H1 (cell line): ENCODE measurements at regions not wholly inside any gene's neighbourhood (a gene's known extent, or its start where the extent isn't known, plus 50 kb on each side); places are given as distances from the start of the nearest gene placed in this dataset.

Experiments
- CTCF ChIA-PET: fragments of 300-600 bp; sonication (Branson Sonifier 250); formaldehyde crosslinking; loops from one replicate; lab custom pipeline; 2021; ENCODE audit not compliant: partially characterized antibody; lab: Charles Lee
- POLR2A ChIA-PET: fragments of 300-600 bp; sonication (Branson Sonifier 250); formaldehyde crosslinking; loops from one replicate; lab custom pipeline; 2021; ENCODE audit warnings: inconsistent platforms; ENCODE audit not compliant: partially characterized antibody; lab: Charles Lee
- DNase-seq, 2 experiments: peaks; one replicate each; pipeline versions ENCODE4 v3.0.0 to v3.0.0-alpha.2; 2010 to 2022; ENCODE audit warnings: low spot score in 2 of 2, low read depth in 1 of 2, mixed read lengths in 1 of 2
- FAIRE-seq: peaks from 2 replicates; lab custom pipeline; 2011; peaks lifted over from hg19 to GRCh38; lab: Jason Lieb, UNC
- H2AFZ ChIP-seq: 2 replicates; pipeline ENCODE4 v1.8.1; 2012; ENCODE audit warnings: low read length, inconsistent platforms
- H2AK5ac ChIP-seq: 2 replicates; pipeline ENCODE4 v1.6.1; 2013; ENCODE audit warnings: low read depth, low read length
- H2BK120ac ChIP-seq: replicated peaks from 2 replicates; pipeline ENCODE3; 2013; ENCODE audit warnings: low read depth, low read length, inconsistent platforms
- H2BK12ac ChIP-seq: 2 replicates; pipeline ENCODE4 v1.6.1; 2013; ENCODE audit warnings: low read depth, low read length
- H2BK15ac ChIP-seq: 2 replicates; pipeline ENCODE4 v1.6.1; 2013; ENCODE audit warnings: low read length
- H2BK20ac ChIP-seq: 2 replicates; pipeline ENCODE4 v1.6.1; 2013; ENCODE audit warnings: low read length
- H2BK5ac ChIP-seq: 2 replicates; pipeline ENCODE4 v1.6.1; 2013; ENCODE audit warnings: low read depth, low read length
- H3K14ac ChIP-seq: 2 replicates; pipeline ENCODE4 v1.6.1; 2013; ENCODE audit warnings: inconsistent platforms; ENCODE audit not compliant: insufficient read length
- H3K18ac ChIP-seq: 2 replicates; pipeline ENCODE4 v1.6.1; 2013; ENCODE audit warnings: low read length; ENCODE audit errors: extremely low read depth
- H3K23ac ChIP-seq: 2 replicates; pipeline ENCODE4 v1.6.1; 2013; ENCODE audit warnings: inconsistent platforms; ENCODE audit not compliant: insufficient read length
- H3K23me2 ChIP-seq: 2 replicates; pipeline ENCODE4 v1.6.1; 2013; ENCODE audit warnings: low read depth, low read length
- H3K27ac ChIP-seq: 2 replicates; pipeline ENCODE4 v1.6.1; 2011; ENCODE audit warnings: low read depth, low read length, inconsistent platforms
- H3K27me3 ChIP-seq, 4 experiments: replicated peaks in 1 of 4; 1 replicate in 1 of 4; 2 replicates in 3 of 4; pipeline versions ENCODE4 v1.6.1 to v1.8.1; 2011 to 2013; ENCODE audit warnings: low read length in 3 of 4, mild to moderate bottlenecking in 3 of 4, inconsistent platforms in 2 of 4, mixed read lengths in 2 of 4, moderate library complexity in 1 of 4; ENCODE audit not compliant: control insufficient read depth in 3 of 4, insufficient read depth in 3 of 4; ENCODE audit errors: extremely low read depth in 1 of 4
- H3K36me3 ChIP-seq, 4 experiments: 2 replicates each; pipeline versions ENCODE4 v1.6.1 to v1.8.1; 2011 to 2013; ENCODE audit warnings: mild to moderate bottlenecking in 4 of 4, low read length in 3 of 4, moderate library complexity in 2 of 4, control low read depth in 1 of 4, inconsistent platforms in 1 of 4; ENCODE audit not compliant: insufficient read depth in 4 of 4, control insufficient read depth in 2 of 4
- H3K4ac ChIP-seq: replicated peaks from 2 replicates; pipeline ENCODE3; 2013; ENCODE audit warnings: low read length, low read depth, mixed read lengths, inconsistent platforms; ENCODE audit not compliant: insufficient read length
- H3K4me1 ChIP-seq, 4 experiments: replicated peaks in 1 of 4; 1 replicate in 1 of 4; 2 replicates in 3 of 4; pipeline versions ENCODE4 v1.6.1 to v1.8.1; 2011 to 2013; ENCODE audit warnings: low read length in 3 of 4, inconsistent platforms in 2 of 4, mixed read lengths in 1 of 4; ENCODE audit not compliant: insufficient read depth in 4 of 4, control insufficient read depth in 3 of 4
- H3K4me2 ChIP-seq, 2 experiments: 2 replicates each; pipeline versions ENCODE4 v1.6.1 to v1.8.1; 2011 to 2013; ENCODE audit warnings: low read depth in 2 of 2, low read length in 2 of 2, control low read depth in 1 of 2, inconsistent platforms in 1 of 2, mild to moderate bottlenecking in 1 of 2; ENCODE audit not compliant: insufficient read depth in 1 of 2
- H3K4me3 ChIP-seq, 4 experiments: fragments of 200-600, 300-600 bp in 1 of 4; sonication (generic), shearing (Covaris generic), sonication (Bioruptor Twin) in 1 of 4; 2 replicates each; pipeline versions ENCODE4 v1.5.1 to v1.8.1; 2011 to 2016; ENCODE audit warnings: low read length in 4 of 4, low read depth in 3 of 4, control low read depth in 2 of 4, inconsistent platforms in 2 of 4, mild to moderate bottlenecking in 2 of 4, mixed read lengths in 1 of 4, moderate library complexity in 1 of 4; ENCODE audit not compliant: insufficient read depth in 2 of 4; ENCODE audit errors: extremely low read depth in 1 of 4
- H3K56ac ChIP-seq: replicated peaks from 2 replicates; pipeline ENCODE3; 2013; ENCODE audit warnings: low read depth, mild to moderate bottlenecking, mixed read lengths, low read length, inconsistent platforms; ENCODE audit not compliant: insufficient read length
- H3K79me1 ChIP-seq: 2 replicates; pipeline ENCODE4 v1.6.1; 2013; ENCODE audit warnings: low read depth, low read length, control low read depth
- H3K79me2 ChIP-seq, 2 experiments: 2 replicates each; pipeline versions ENCODE4 v1.6.1 to v1.8.1; 2012 to 2013; ENCODE audit warnings: low read length in 2 of 2, mild to moderate bottlenecking in 2 of 2, inconsistent platforms in 1 of 2; ENCODE audit not compliant: insufficient read depth in 2 of 2, control insufficient read depth in 1 of 2
- H3K9ac ChIP-seq, 4 experiments: replicated peaks in 1 of 4; 1 replicate in 1 of 4; 2 replicates in 3 of 4; pipeline versions ENCODE4 v1.6.1 to v1.8.1; 2011 to 2013; ENCODE audit warnings: low read depth in 3 of 4, low read length in 3 of 4, control low read depth in 2 of 4, mild to moderate bottlenecking in 2 of 4, moderate library complexity in 2 of 4, inconsistent platforms in 1 of 4; ENCODE audit errors: extremely low read depth in 1 of 4
- H3K9me3 ChIP-seq, 2 experiments: 2 replicates each; pipeline versions ENCODE4 v1.6.1 to v1.8.1; 2012 to 2013; ENCODE audit warnings: mild to moderate bottlenecking in 2 of 2, moderate library complexity in 2 of 2, control low read depth in 1 of 2, inconsistent platforms in 1 of 2, low read depth in 1 of 2, low read length in 1 of 2, mixed read lengths in 1 of 2; ENCODE audit not compliant: insufficient read depth in 2 of 2
- H4K20me1 ChIP-seq, 2 experiments: replicated peaks in 1 of 2; 2 replicates each; pipeline versions ENCODE3 to v1.8.1; 2011 to 2013; ENCODE audit warnings: inconsistent platforms in 2 of 2, low read length in 2 of 2, mild to moderate bottlenecking in 1 of 2; ENCODE audit not compliant: insufficient read depth in 2 of 2, control insufficient read depth in 1 of 2
- H4K5ac ChIP-seq: 2 replicates; pipeline ENCODE4 v1.6.1; 2013; ENCODE audit warnings: low read length, low read depth, mixed read lengths, inconsistent platforms; ENCODE audit not compliant: insufficient read length
- H4K8ac ChIP-seq: 2 replicates; pipeline ENCODE4 v1.8.0; 2013; ENCODE audit warnings: mild to moderate bottlenecking, moderate library complexity, low read length, inconsistent platforms; ENCODE audit not compliant: insufficient read depth; ENCODE audit errors: extremely low read depth
- H4K91ac ChIP-seq: replicated peaks from 2 replicates; pipeline ENCODE3; 2013; ENCODE audit warnings: low read length, mixed read lengths, inconsistent platforms; ENCODE audit not compliant: insufficient read length
- ASH2L ChIP-seq: fragments of 200-600, 300-600 bp; sonication (generic); IDR thresholded peaks from one replicate; pipeline ENCODE4 v1.7.1; 2017; ENCODE audit warnings: low read length
- BCL11A ChIP-seq, 2 experiments: IDR thresholded peaks; one replicate each; pipeline ENCODE4 v1.6.1; 2011; ENCODE audit warnings: low read depth in 2 of 2, low read length in 2 of 2, mild to moderate bottlenecking in 2 of 2
- CBX5 ChIP-seq: fragments of 300-800, 300-1000 bp; sonication (generic); IDR thresholded peaks from 2 replicates; pipeline ENCODE4 v1.7.1; 2016; ENCODE audit warnings: antibody characterized with exemption, low read length, low read depth
- CHD1 ChIP-seq: IDR thresholded peaks from 2 replicates; pipeline ENCODE4 v1.6.1; 2012; ENCODE audit warnings: low read depth, low read length, improper control_type of control experiment
- CHD2 ChIP-seq: IDR thresholded peaks from 2 replicates; pipeline ENCODE4 v1.6.1; 2012; ENCODE audit warnings: low read length, improper control_type of control experiment
- CREB1 ChIP-seq: IDR thresholded peaks from 2 replicates; pipeline ENCODE4 v1.6.1; 2012; ENCODE audit warnings: inconsistent platforms
- HDAC6 ChIP-seq: IDR thresholded peaks from one replicate; pipeline ENCODE4 v1.7.1; 2012; ENCODE audit warnings: low read depth, mild to moderate bottlenecking, inconsistent platforms, low read length, moderate library complexity
- POLR2A ChIP-seq, 2 experiments: IDR thresholded peaks; 1 replicate in 1 of 2; 2 replicates in 1 of 2; pipeline ENCODE4 v1.6.1; 2011; ENCODE audit warnings: low read depth in 2 of 2, low read length in 2 of 2, mild to moderate bottlenecking in 2 of 2; ENCODE audit errors: control extremely low read depth in 1 of 2
- RBBP5 ChIP-seq: IDR thresholded peaks from 2 replicates; pipeline ENCODE4 v1.7.1; 2012; ENCODE audit warnings: low read depth, mild to moderate bottlenecking, inconsistent platforms, low read length, moderate library complexity, borderline replicate concordance
- RFX5 ChIP-seq: IDR thresholded peaks from 2 replicates; pipeline ENCODE4 v1.6.1; 2011; ENCODE audit warnings: low read depth, low read length, improper control_type of control experiment, borderline replicate concordance
- SP2 ChIP-seq: IDR thresholded peaks from 2 replicates; pipeline ENCODE4 v1.6.1; 2012; ENCODE audit warnings: mild to moderate bottlenecking, low read length, inconsistent platforms
- TEAD4 ChIP-seq: IDR thresholded peaks from 2 replicates; pipeline ENCODE4 v1.6.1; 2012; ENCODE audit warnings: low read depth, low read length, inconsistent platforms, mixed read lengths
- WGBS, 2 experiments: shearing (Covaris generic) in 1 of 2; methylation state at CpG; one replicate each; pipeline versions ENCODE4 v1.1.6 to v1.1.7; 2013 to 2015; ENCODE audit warnings: low lambda C conversion rate in 2 of 2, mixed read lengths in 2 of 2, inconsistent platforms in 1 of 2, low coverage in 1 of 2, missing lambda C conversion rate in 1 of 2; ENCODE audit not compliant: insufficient replicate concordance in 2 of 2, insufficient coverage in 1 of 2, insufficient read length in 1 of 2; ENCODE audit errors: extremely low coverage in 1 of 2, missing lambda C conversion rate in 1 of 2; 5-methylcytosine and 5-hydroxymethylcytosine counted together
- TF ChIP-seq, protein P1 (sequence below), 3 experiments: IDR thresholded peaks; 1 replicate in 2 of 3; 2 replicates in 1 of 3; pipeline versions ENCODE4 v1.5.1 to v1.6.1; 2011; ENCODE audit warnings: low read length in 3 of 3, mild to moderate bottlenecking in 3 of 3, inconsistent platforms in 2 of 3, low read depth in 1 of 3, moderate library complexity in 1 of 3; ENCODE audit not compliant: insufficient read depth in 1 of 3; ENCODE audit errors: control extremely low read depth in 1 of 3
- TF ChIP-seq, protein P2 (sequence below): IDR thresholded peaks from 2 replicates; pipeline ENCODE4 v1.6.1; 2012; ENCODE audit warnings: inconsistent platforms

DNA sequence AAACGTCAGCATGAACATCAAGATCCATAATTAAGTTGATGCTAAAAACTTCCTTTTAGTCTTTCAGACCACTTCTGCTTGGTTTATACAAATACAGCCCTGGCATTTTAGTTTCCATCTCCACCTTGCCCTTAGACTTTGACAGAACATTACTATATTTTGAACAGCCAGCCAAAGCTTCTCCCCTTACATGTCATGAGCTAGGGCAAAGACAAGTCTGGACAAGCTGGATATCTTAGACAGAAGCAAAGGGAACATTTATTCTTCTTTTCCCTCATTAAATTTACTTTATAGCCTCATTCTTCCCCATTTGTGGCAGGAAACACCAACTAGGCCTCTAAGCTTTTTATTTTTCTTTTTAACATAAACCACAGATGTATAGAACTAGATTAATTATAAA, 403.3 kb downstream of the SUCLG1 start:
- Histone ChIP-seq H3K9me3 (no peaks in the 10 kb centered on the region), H3K79me2 (no peaks in the 10 kb centered on the region), H4K91ac (no peak overlapping the region), H3K14ac (no peak overlapping the region), H4K5ac (no peak overlapping the region), H4K20me1 (no peaks in the 10 kb centered on the region), H3K36me3 (no peaks in the 10 kb centered on the region), H3K4me2 (no peak overlapping the region), H3K4ac (no peak overlapping the region), H2BK15ac (no peak overlapping the region), H3K79me1 (no peaks in the 10 kb centered on the region), H3K23me2 (no peaks in the 10 kb centered on the region), H3K23ac (no peak overlapping the region), H4K8ac (no peak overlapping the region), H2BK12ac (no peak overlapping the region), H3K4me3 (no peak overlapping the region), H2BK20ac (no peak overlapping the region), H3K4me1 (peaks cover 0 to 2% (median 0%) of the 10 kb centered on the region in 4 experiments; a peak in 1 of 7 replicates), H3K18ac (no peak overlapping the region), H2AFZ (no peak overlapping the region), H3K9ac (no peak overlapping the region), H3K27me3 (no peaks in the 10 kb centered on the region), H2AK5ac (no peak overlapping the region), H2BK5ac (no peak overlapping the region), H3K56ac (no peak overlapping the region), H3K27ac (no peak overlapping the region), H2BK120ac (no peak overlapping the region)
- CTCF ChIA-PET, result interaction anchor here (0.6 to 1.5 kb wide), 4 partner anchors 10 to 264 kb away, joined by 3 read pairs; no protein-coding TSS in a partner anchor
- FAIRE-seq, result no peak
- POLR2A ChIA-PET, result no interaction called here
- WGBS, 2 experiments, result 81% methylated on average over 1 of the region's 1 CpG; no CpG with 5 or more reads in 1 of the 2 experiments
- DNase-seq, result no peak
- no peak for TF ChIP-seq CHD2
- TF ChIP-seq POLR2A (IDR thresholded peaks at IDR 0.05; ENCODE audit: control extremely low read depth in 1 of 2, low read depth in 2 of 2, low read length in 2 of 2), result no peak
- no peak for TF ChIP-seq HDAC6
- TF ChIP-seq CREB1, result no peak
- TF ChIP-seq SP2, result no peak
- no peak for TF ChIP-seq CHD1
- TF ChIP-seq, protein P1, sequence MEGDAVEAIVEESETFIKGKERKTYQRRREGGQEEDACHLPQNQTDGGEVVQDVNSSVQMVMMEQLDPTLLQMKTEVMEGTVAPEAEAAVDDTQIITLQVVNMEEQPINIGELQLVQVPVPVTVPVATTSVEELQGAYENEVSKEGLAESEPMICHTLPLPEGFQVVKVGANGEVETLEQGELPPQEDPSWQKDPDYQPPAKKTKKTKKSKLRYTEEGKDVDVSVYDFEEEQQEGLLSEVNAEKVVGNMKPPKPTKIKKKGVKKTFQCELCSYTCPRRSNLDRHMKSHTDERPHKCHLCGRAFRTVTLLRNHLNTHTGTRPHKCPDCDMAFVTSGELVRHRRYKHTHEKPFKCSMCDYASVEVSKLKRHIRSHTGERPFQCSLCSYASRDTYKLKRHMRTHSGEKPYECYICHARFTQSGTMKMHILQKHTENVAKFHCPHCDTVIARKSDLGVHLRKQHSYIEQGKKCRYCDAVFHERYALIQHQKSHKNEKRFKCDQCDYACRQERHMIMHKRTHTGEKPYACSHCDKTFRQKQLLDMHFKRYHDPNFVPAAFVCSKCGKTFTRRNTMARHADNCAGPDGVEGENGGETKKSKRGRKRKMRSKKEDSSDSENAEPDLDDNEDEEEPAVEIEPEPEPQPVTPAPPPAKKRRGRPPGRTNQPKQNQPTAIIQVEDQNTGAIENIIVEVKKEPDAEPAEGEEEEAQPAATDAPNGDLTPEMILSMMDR (IDR thresholded peaks at IDR 0.05; ENCODE audit: control extremely low read depth in 1 of 3, insufficient read depth in 1 of 3, low read depth in 1 of 3, low read length in 3 of 3), result no peak
- TF ChIP-seq RFX5, result no peak
- TF ChIP-seq RBBP5, result no peak
- no peak for TF ChIP-seq CBX5
- TF ChIP-seq, protein P2, sequence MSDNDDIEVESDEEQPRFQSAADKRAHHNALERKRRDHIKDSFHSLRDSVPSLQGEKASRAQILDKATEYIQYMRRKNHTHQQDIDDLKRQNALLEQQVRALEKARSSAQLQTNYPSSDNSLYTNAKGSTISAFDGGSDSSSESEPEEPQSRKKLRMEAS, result no peak
- no peak for TF ChIP-seq TEAD4
- TF ChIP-seq ASH2L, result no peak
- TF ChIP-seq BCL11A (IDR thresholded peaks at IDR 0.05; ENCODE audit: low read depth in 2 of 2, low read length in 2 of 2), result no peak
